Stimulated activated CD4-positive, alpha-beta T cell treated with anti-CD3 and anti-CD28 coated beads, Interleukin-2, amount 100 ng/mL, for 48 hours (primary cell): ENCODE measurements at regions not wholly inside any gene's neighbourhood (a gene's known extent, or its start where the extent isn't known, plus 50 kb on each side); places are given as distances from the start of the nearest gene placed in this dataset.
"Not testable (repeated sequence)": the region's sequence is repeated elsewhere in the genome, so short reads cannot be mapped to it uniquely, and the experiment has no call there.

Experiments
- DNase-seq, 2 donors: peaks; one replicate each; pipeline ENCODE4 v3.0.0-alpha.2; 2020

DNA sequence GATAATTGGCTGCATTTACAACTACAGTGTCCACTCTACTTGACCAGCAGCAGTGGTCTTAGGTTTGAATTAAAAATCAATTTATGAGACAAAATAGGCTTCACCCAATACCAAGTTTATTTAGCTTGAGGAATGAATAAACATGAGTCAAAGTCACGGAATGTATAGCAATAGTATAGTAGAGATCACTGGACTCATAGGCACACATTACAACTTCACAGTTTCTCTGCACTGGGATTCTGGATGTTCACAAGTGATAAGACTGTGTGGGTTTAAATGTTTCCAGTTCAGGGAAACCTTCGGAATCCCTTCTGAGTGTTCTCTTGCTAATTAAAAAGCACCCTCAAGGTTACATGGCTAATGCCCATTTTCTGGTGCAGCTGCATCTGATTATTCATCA is 1064.9 kb downstream of the SLITRK5 start:
- no peak for DNase-seq

- no peak for DNase-seq
Observed at GRCh38 chr13:88739195-88739594, 1068.0 kb downstream of the SLITRK5 start.

GRCh38 chr13:88744289-88744688 is 1073.1 kb downstream of the SLITRK5 start:
- no peak for DNase-seq

DNA sequence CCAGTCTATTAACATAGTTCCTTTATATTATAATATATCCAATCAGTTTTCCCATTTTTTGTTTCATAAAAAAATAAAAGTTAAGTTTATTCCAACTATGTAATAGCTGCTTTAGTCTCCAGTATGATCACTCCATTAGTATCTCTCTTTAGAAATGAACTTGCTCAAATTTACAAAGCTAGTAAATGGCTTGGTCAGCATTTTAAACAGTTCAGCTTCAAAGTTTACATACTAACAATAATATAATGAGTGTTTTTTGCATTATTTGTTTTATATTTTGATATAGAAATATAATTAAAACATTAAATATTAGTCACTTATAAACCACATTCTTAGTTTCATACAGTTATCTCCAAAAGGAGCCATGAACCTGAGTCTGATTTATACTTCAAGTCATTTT is 1073.8 kb downstream of the SLITRK5 start:
- DNase-seq: no peak

DNA sequence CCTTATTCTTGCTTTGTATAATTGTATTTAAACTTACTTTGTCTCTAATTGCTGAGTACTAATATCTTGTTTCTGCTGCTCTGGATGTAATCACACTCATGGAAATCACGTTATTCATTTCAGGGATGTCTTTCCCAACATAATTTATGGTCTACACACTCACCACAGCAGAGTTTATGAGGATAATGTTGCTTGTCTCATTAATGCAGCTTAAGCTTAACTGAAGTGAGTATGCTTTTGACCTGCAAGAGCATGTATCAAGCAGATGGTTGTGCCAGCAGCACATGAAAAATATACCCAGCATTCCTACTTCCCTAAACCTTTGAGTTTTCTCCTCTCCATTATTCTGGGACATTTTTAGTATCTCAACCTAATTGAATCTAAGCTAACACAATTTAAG is 1080.9 kb downstream of the SLITRK5 start:
- no peak for DNase-seq

DNA sequence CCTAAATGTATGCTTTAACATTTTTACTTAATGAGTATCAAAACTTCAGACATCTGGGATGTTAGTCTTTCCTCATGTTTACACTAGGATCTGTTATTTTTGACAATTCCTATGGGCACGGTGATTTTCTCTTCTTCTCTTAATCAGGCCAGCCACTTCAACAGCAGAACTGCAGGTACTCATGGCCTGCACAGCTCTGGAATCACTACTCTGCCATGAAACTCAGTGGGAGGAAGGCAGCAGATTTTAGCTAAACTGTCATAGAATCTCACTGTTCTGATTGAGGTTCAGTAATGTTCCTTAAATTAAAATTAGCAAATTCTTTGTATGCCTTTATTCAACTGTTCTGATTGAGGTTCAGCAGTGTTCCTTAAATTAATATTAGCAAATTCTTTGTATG is 1083.0 kb downstream of the SLITRK5 start:
- no peak for DNase-seq

GRCh38 chr13:88761145-88761544 is 1090.0 kb downstream of the SLITRK5 start:
- DNase-seq: no peak

DNA sequence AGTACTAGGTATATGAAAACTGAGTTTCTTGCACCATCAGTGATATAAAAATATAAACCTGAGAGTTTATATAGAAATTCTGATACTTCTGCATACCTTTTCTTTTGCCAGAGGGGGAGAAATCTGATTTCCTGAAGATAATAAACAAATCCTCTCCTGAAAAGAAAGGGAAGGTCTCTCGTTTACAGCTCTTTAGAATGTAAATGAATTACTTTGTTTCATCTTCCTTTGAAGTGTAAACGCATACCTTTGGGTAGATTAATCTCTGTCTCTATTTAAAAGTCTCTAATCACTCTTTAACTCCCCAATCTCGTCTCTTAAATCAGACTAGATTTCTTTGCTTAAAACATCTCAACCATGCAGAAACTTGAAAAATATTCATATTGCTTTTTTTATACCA is 1092.9 kb downstream of the SLITRK5 start:
- no peak for DNase-seq

GRCh38 chr13:88800505-88800904 is 1129.3 kb downstream of the SLITRK5 start:
- no peak for DNase-seq

- DNase-seq: no peak
Observed at GRCh38 chr13:88801361-88801760, 1130.2 kb downstream of the SLITRK5 start.

DNA sequence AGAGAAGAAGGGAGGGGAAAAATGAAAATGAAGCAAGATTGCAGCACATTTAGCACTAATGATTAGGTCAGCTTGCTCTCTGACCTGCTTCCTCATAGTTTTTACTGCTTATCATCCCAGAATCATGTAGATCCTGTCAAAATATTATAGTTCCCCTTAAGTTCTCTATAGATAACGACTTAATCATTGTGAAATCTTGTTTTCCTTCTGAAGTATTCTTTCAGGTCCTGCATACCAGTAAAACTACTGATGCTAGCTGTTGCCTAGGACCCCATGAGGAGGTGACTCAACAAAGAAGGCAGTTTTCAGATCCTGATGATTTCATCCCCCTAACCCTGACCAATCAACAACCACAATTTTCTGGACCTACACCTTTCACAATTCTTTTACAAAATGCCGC is 1131.7 kb downstream of the SLITRK5 start:
- no peak for DNase-seq

GRCh38 chr13:88806438-88806837 is 1135.3 kb downstream of the SLITRK5 start:
- DNase-seq: no peak

DNA sequence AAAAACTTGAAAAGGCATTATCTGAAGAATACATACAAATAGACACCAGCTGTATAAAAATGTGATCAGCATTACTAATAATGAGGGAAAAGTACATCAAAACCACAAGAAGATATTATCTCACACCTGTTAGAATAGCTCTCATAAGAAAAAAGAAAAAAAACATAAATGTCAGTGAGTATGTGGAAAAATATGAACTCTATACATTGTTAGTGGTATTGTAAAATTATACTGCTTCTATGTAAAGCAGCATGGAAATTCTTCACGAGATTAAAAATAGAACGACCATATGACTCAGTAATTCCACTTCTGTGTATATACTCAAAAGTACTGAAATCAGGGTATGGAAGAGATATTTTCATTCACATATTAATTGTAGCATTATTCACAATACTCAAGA is 1146.4 kb downstream of the SLITRK5 start:
- no peak for DNase-seq

- DNase-seq: no peak
Observed at GRCh38 chr13:88823114-88823513, 1151.9 kb downstream of the SLITRK5 start.

- no peak for DNase-seq
Observed at GRCh38 chr13:88824218-88824617, 1153.0 kb downstream of the SLITRK5 start.

DNA sequence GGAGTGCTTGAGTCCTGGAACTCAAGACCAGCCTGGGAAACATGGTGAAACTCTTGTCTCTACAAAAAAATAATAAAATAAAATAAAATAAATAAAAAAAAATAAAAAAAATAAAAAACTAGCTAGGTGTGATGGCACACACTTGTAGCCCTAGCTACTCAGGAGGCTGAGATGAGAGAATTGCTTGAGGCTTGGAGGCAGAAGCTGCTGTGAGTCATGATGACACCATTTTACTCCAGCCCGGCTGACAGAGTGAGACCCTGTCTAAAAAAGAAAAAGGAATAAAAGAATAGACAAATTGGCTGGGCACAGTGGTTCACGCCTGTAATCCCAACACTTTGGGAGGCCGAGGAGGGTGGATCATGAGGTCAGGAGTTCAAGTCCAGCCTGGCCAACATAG is 1168.9 kb downstream of the SLITRK5 start:
- DNase-seq: no peak

- DNase-seq: not testable (repeated sequence)
Observed at GRCh38 chr13:88852293-88852692, 1181.1 kb downstream of the SLITRK5 start.

DNA sequence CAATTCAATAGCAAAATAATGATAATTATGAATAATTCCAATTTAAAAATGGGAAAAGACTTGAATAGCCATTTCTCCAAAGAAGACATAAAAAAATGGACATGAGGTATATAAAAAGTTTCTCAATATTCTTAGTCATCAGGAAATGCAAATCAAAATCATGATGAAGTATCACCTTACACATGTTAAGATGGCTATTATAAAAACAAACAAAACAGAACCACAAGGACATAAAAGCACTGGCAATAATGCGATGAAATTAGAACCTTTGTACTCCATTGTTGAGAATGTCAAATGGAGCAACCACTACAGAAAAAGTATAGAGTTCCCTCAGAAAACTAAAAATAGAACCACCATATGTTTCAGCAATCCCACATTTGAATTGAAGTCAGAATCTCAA is 1186.1 kb downstream of the SLITRK5 start:
- DNase-seq: no peak

DNA sequence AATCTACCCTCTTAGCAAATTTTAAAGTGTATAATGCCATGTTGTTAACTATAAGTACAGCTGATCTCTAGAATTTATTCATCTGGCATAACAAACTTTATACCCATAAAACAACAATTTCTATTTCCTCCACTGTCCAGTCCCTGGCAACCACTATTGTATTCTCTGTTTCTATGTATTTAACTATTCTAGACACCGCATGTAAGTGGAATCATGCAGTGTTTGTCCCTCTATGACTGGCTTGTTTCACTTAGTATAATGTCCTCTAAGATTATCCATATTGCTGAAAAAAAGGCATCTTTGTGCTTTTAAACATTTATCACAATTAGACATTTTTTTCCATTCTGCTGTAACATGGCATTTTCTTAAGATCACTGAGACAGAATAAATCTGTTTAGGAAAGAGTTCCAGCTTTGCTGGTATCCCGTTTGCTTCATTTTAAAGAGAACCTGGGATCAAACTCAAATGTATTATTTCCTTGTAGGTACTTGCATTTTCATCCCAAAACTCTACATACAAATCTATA is 1191.0 kb downstream of the SLITRK5 start:
- DNase-seq: no peak

DNA sequence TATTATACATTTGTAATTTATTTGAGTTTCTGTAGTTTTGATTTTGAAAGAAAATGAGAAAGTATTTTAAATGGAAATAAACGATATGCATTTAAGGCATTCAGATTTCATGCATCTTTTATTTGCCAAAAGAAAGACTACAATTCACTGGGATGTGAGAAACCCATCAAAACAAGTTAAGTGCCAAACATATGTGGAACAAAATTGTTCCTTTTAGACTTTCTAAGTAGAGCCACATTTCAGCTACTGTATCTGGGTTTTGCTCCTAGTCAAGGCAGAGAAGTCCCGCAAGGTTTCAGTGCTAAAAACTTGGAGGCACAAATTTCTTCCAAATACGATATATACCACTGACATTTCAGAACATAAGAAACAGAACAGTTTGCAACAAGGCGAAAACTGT is 1191.9 kb downstream of the SLITRK5 start:
- DNase-seq: no peak

DNA sequence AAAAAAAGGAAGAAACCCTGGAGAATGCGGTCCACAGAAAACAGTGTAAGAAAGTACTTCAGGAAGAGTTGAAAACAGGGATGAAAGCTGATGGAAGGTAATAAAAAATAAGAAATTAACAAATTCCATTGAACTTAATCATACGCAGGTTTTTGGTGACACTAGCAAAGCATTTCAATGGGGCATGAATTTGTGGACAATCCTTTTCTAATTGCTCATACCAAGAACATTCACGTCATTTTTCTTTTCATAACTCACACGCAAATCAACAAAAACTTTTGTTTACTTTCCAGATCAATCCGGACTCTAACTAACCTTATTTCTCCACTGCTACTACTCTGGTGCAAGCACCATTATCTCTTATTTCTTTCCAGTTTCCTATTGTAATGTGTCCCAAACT is 1195.0 kb downstream of the SLITRK5 start:
- no peak for DNase-seq

DNA sequence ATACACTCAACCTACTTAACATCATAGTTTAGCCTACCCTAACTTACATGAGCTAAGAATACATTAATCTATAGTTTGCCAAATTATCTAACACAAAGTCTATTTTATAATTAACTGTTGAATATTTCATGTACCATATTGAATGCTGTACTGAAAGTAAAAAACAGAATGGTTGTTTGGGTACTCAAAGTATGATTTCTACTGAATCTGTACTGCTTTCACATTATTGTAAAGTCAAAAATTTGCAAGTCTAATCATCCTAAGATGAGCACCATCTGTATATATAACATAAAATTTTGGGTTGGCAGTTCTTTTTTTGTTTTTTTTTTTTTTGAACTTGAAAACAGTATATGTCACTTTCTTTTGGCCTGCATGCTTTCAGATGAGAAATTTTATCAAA is 1212.6 kb downstream of the SLITRK5 start:
- DNase-seq: no peak

DNA sequence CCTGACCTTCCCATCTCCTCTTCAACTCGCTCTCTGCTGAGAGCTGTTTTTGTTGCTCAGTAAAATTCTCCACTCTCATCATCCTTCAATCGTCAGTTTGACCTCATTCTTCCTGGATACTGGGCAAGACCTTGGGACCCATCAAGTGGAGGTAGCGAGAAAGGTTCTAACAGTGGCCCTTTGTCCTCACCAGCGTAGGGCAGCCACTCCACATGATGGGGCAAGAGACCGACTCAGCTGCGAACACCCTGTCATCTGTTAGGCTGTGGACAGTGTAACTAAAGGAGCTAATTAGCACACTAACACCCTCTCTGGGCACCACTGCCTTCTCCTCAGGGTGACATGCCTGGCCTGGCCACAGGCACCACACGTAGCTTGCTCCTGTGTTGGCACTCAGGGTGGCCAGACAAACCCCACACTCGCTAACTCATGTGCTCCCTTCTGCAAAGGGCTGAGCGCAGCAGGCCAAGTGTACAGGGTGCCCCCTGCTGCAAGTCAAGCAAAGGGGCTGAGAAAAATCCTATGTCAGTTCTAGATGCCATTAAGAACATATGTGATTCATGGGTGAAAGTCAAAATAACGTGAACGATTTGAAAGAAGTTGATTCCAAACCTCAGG is 1216.0 kb downstream of the SLITRK5 start:
- DNase-seq: no peak

GRCh38 chr13:88895261-88895941 is 1224.2 kb downstream of the SLITRK5 start:
- no peak for DNase-seq

DNA sequence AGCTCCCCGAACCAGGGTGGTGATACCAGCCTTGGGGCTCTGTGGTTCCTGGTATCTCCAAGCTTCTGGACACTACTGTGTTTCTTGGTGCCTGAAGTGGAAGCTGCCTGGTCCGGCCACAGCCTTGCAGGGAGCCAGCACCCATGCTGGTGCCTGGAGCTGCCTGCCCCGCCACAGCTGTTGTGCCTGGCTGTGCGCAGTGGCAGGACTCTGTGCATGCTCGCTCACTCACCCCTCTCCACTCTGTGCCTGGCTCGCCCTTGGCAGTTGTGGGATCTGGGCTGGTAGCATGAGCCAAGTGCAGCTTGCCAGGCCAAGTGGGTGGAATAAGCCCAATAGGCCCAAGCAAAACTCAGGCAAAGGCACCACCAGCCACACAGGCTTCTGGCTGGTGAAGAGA is 1225.3 kb downstream of the SLITRK5 start:
- DNase-seq: no peak
